GM12801 (cell line): ENCODE measurements at regions not wholly inside any gene's neighbourhood (a gene's known extent, or its start where the extent isn't known, plus 50 kb on each side); places are given as distances from the start of the nearest gene placed in this dataset.

Source experiments
- TF ChIP-seq, protein P1 (sequence below): IDR thresholded peaks from one replicate; pipeline ENCODE4 v1.5.1; 2011; ENCODE audit warnings: control low read depth; ENCODE audit not compliant: insufficient read length; ENCODE audit errors: extremely low read depth

GRCh38 chr18:46260879-46261143 lies 156.6 kb downstream of the HAUS1 start:
- TF ChIP-seq, protein P1, sequence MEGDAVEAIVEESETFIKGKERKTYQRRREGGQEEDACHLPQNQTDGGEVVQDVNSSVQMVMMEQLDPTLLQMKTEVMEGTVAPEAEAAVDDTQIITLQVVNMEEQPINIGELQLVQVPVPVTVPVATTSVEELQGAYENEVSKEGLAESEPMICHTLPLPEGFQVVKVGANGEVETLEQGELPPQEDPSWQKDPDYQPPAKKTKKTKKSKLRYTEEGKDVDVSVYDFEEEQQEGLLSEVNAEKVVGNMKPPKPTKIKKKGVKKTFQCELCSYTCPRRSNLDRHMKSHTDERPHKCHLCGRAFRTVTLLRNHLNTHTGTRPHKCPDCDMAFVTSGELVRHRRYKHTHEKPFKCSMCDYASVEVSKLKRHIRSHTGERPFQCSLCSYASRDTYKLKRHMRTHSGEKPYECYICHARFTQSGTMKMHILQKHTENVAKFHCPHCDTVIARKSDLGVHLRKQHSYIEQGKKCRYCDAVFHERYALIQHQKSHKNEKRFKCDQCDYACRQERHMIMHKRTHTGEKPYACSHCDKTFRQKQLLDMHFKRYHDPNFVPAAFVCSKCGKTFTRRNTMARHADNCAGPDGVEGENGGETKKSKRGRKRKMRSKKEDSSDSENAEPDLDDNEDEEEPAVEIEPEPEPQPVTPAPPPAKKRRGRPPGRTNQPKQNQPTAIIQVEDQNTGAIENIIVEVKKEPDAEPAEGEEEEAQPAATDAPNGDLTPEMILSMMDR, result no peak

GRCh38 chr18:46261799-46262198 lies 157.6 kb downstream of the HAUS1 start:
- TF ChIP-seq, protein P1, result no peak

DNA sequence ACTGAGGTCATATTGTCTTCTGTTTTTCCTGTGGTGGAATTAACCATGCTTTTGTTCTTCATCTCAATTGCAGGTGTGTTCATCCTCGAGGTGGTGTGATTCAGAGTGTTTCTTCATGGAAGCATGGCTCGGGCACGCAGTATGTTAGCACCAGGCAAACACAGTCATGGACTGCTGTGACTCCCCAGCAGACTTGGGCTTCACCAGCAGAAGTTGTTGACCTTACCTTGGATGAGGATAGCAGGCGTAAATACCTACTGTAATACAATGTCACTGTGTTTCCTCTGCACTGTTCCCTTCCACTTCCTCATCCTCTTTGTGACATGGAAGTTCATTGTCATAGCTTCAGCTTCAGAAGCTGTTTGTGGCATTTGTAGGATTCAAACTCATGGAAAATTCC lies 158.7 kb downstream of the HAUS1 start:
- TF ChIP-seq, protein P1, result no peak

- TF ChIP-seq, protein P1, result no peak
These were observed 160.1 kb downstream of the HAUS1 start for GRCh38 chr18:46264255-46264654.

- TF ChIP-seq, protein P1, result no peak
These were observed 161.3 kb downstream of the HAUS1 start for GRCh38 chr18:46265196-46266156.

- TF ChIP-seq, protein P1, result no peak
These were observed 162.3 kb downstream of the HAUS1 start for GRCh38 chr18:46266473-46266872.

- TF ChIP-seq, protein P1, result no peak
These were observed 164.5 kb downstream of the HAUS1 start for GRCh38 chr18:46268671-46269070.

GRCh38 chr18:46269275-46269674 lies 165.1 kb downstream of the HAUS1 start:
- TF ChIP-seq, protein P1, result no peak
